OCI-LY3 (cell line): ENCODE measurements at regions not wholly inside any gene's neighbourhood (a gene's known extent, or its start where the extent isn't known, plus 50 kb on each side); places are given as distances from the start of the nearest gene placed in this dataset.

Experiments used
- CTCF ChIP-seq: fragments of 200-600, 300-600 bp; sonication (generic); IDR thresholded peaks from 2 replicates; pipeline ENCODE4 v1.5.1; 2014; ENCODE audit warnings: antibody characterized with exemption, low read length, low read depth
- EZH2phosphoT487 ChIP-seq: fragments of 200-600 bp; shearing (Covaris generic); IDR thresholded peaks from 2 replicates; pipeline ENCODE4 v1.6.1; 2018; ENCODE audit warnings: antibody characterized with exemption, mixed run types, low read depth

- no peak for TF ChIP-seq CTCF
- TF ChIP-seq EZH2phosphoT487: 0 out of 2 replicates have a peak, but pooled peaks have one; percentile 19
Measured at GRCh38 chr13:50222569-50223332, 207.5 kb downstream of the KCNRG start.
